ENCODE measurements at regions not wholly inside any gene's neighbourhood (a gene's known extent, or its start where the extent isn't known, plus 50 kb on each side); places are given as distances from the start of the nearest gene placed in this dataset.

- TF ChIP-seq, protein P1, sequence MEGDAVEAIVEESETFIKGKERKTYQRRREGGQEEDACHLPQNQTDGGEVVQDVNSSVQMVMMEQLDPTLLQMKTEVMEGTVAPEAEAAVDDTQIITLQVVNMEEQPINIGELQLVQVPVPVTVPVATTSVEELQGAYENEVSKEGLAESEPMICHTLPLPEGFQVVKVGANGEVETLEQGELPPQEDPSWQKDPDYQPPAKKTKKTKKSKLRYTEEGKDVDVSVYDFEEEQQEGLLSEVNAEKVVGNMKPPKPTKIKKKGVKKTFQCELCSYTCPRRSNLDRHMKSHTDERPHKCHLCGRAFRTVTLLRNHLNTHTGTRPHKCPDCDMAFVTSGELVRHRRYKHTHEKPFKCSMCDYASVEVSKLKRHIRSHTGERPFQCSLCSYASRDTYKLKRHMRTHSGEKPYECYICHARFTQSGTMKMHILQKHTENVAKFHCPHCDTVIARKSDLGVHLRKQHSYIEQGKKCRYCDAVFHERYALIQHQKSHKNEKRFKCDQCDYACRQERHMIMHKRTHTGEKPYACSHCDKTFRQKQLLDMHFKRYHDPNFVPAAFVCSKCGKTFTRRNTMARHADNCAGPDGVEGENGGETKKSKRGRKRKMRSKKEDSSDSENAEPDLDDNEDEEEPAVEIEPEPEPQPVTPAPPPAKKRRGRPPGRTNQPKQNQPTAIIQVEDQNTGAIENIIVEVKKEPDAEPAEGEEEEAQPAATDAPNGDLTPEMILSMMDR (IDR thresholded peaks at IDR 0.05), result no peak
- no peaks in the 10 kb centered on the region for H3K36me3 ChIP-seq
- H3K4me1 ChIP-seq, result no peaks in the 10 kb centered on the region
- H3K27me3 ChIP-seq, result no peaks in the 10 kb centered on the region
- no peaks in the 10 kb centered on the region for H3K9me3 ChIP-seq
- no peak overlapping the region for H3K4me3 ChIP-seq
- no peak overlapping the region for H3K27ac ChIP-seq
- ATAC-seq (no peak), DNase-seq (no peak)
- intact Hi-C loops (cut with DNase I), result no loop called here
These were observed 562.9 kb upstream of the POT1 start for GRCh38 chr7:125492521-125492920.

- ATAC-seq (no peak), DNase-seq (no peak)
- no peak overlapping the region for H3K27ac ChIP-seq
- no peaks in the 10 kb centered on the region for H3K9me3 ChIP-seq
- no peaks in the 10 kb centered on the region for H3K27me3 ChIP-seq
- no peaks in the 10 kb centered on the region for H3K36me3 ChIP-seq
- no peak overlapping the region for H3K4me3 ChIP-seq
- TF ChIP-seq, protein P1 (IDR thresholded peaks at IDR 0.05), result no peak
- intact Hi-C loops (cut with DNase I), result no loop called here
- H3K4me1 ChIP-seq, result no peaks in the 10 kb centered on the region
These were observed 561.5 kb upstream of the POT1 start for GRCh38 chr7:125491137-125491536.

DNA sequence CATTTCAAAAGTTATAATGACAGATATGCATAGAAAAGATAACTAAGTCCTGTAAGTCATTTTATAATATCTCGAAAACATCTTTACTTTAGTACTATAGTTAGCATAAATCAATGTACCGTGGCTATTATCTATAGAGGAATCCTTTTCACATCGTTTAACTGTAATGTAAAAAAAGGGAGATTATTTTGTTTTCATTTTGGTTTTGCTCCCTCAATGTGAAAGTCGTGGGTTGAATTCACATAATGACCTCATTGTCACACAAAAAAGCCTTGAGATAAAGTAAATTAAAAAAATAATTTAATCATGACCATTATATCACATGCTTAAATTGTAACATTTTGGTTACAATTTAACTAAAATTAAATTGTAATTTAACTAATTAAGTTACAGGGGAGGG is 560.5 kb upstream of the POT1 start:
- Histone ChIP-seq H3K27ac (no peak overlapping the region), H3K4me3 (no peak overlapping the region), H3K9me3 (no peaks in the 10 kb centered on the region), H3K4me1 (no peaks in the 10 kb centered on the region), H3K27me3 (no peaks in the 10 kb centered on the region), H3K36me3 (no peaks in the 10 kb centered on the region)
- TF ChIP-seq, protein P1 (IDR thresholded peaks at IDR 0.05), result no peak
- DNase-seq (no peak), ATAC-seq (no peak)
- intact Hi-C loops (cut with DNase I), result no loop called here

GRCh38 chr7:125485223-125485622 is 555.6 kb upstream of the POT1 start:
- H3K4me1 ChIP-seq, result no peaks in the 10 kb centered on the region
- no peaks in the 10 kb centered on the region for H3K9me3 ChIP-seq
- TF ChIP-seq, protein P1 (IDR thresholded peaks at IDR 0.05), result no peak
- no peak overlapping the region for H3K4me3 ChIP-seq
- H3K27me3 ChIP-seq, result no peaks in the 10 kb centered on the region
- H3K27ac ChIP-seq, result no peak overlapping the region
- intact Hi-C loops (cut with DNase I), result no loop called here
- DNase-seq (no peak), ATAC-seq (no peak)
- H3K36me3 ChIP-seq, result no peaks in the 10 kb centered on the region

- intact Hi-C loops (cut with DNase I), result no loop called here
- TF ChIP-seq, protein P1 (IDR thresholded peaks at IDR 0.05), result no peak
- H3K27ac ChIP-seq, result no peak overlapping the region
These were observed 555.1 kb upstream of the POT1 start for GRCh38 chr7:125484755-125485154.

More at GRCh38 chr7:125484755-125485154, 555.1 kb upstream of the POT1 start:
- Histone ChIP-seq H3K4me1 (no peaks in the 10 kb centered on the region), H3K36me3 (no peaks in the 10 kb centered on the region), H3K4me3 (no peak overlapping the region), H3K27me3 (no peaks in the 10 kb centered on the region), H3K9me3 (no peaks in the 10 kb centered on the region)
- ATAC-seq (no peak), DNase-seq (no peak)
